ENCODE measurements at regions not wholly inside any gene's neighbourhood (a gene's known extent, or its start where the extent isn't known, plus 50 kb on each side); places are given as distances from the start of the nearest gene placed in this dataset.
"Not testable (repeated sequence)": the region's sequence is repeated elsewhere in the genome, so short reads cannot be mapped to it uniquely, and the experiment has no call there.

- Histone ChIP-seq H3K36me3 (ENCODE audit: insufficient read depth, low read depth, low read length) (no peaks in the 10 kb centered on the region), H3K4me1 (ENCODE audit: insufficient read depth, low read length) (no peaks in the 10 kb centered on the region), H3K27me3 (ENCODE audit: insufficient read depth, low read length) (no peaks in the 10 kb centered on the region), H3K27ac (ENCODE audit: low read length) (no peak overlapping the region), H3K9me3 (ENCODE audit: insufficient read depth, low read depth, low read length) (no peaks in the 10 kb centered on the region), H3K4me3 (ENCODE audit: low read length) (no peak overlapping the region), H3K9ac (ENCODE audit: low read depth, low read length) (no peak overlapping the region)
Measured at GRCh38 chr14:97061198-97061597, 264.0 kb downstream of the VRK1 start.

- no peaks in the 10 kb centered on the region for H3K4me1 ChIP-seq (ENCODE audit: insufficient read depth, low read length)
- no peaks in the 10 kb centered on the region for H3K27me3 ChIP-seq (ENCODE audit: insufficient read depth, low read length)
- H3K4me3 ChIP-seq (ENCODE audit: low read length) = no peak overlapping the region
- no peaks in the 10 kb centered on the region for H3K9me3 ChIP-seq (ENCODE audit: insufficient read depth, low read depth, low read length)
- no peak overlapping the region for H3K9ac ChIP-seq (ENCODE audit: low read depth, low read length)
- no peaks in the 10 kb centered on the region for H3K36me3 ChIP-seq (ENCODE audit: insufficient read depth, low read depth, low read length)
- no peak overlapping the region for H3K27ac ChIP-seq (ENCODE audit: low read length)
Measured at GRCh38 chr14:97061714-97062113, 264.5 kb downstream of the VRK1 start.

- no peak overlapping the region for H3K9ac ChIP-seq (ENCODE audit: low read depth, low read length)
- no peaks in the 10 kb centered on the region for H3K4me1 ChIP-seq (ENCODE audit: insufficient read depth, low read length)
- H3K27me3 ChIP-seq (ENCODE audit: insufficient read depth, low read length) = no peaks in the 10 kb centered on the region
- H3K9me3 ChIP-seq (ENCODE audit: insufficient read depth, low read depth, low read length) = no peaks in the 10 kb centered on the region
- no peak overlapping the region for H3K27ac ChIP-seq (ENCODE audit: low read length)
- no peak overlapping the region for H3K4me3 ChIP-seq (ENCODE audit: low read length)
- no peaks in the 10 kb centered on the region for H3K36me3 ChIP-seq (ENCODE audit: insufficient read depth, low read depth, low read length)
Measured at GRCh38 chr14:97065305-97066067, 268.3 kb downstream of the VRK1 start.

- no peaks in the 10 kb centered on the region for H3K4me1 ChIP-seq (ENCODE audit: insufficient read depth, low read length)
- no peak overlapping the region for H3K9ac ChIP-seq (ENCODE audit: low read depth, low read length)
- H3K27me3 ChIP-seq (ENCODE audit: insufficient read depth, low read length) = no peaks in the 10 kb centered on the region
Measured at GRCh38 chr14:97066068-97066899, 269.1 kb downstream of the VRK1 start.

GRCh38 chr14:97068293-97068692, 271.1 kb downstream of the VRK1 start:
- not testable (repeated sequence) for H3K27ac ChIP-seq (ENCODE audit: low read length); H3K4me1 ChIP-seq (ENCODE audit: insufficient read depth, low read length); H3K4me3 ChIP-seq (ENCODE audit: low read length); H3K9me3 ChIP-seq (ENCODE audit: insufficient read depth, low read depth, low read length); H3K27me3 ChIP-seq (ENCODE audit: insufficient read depth, low read length); H3K36me3 ChIP-seq (ENCODE audit: insufficient read depth, low read depth, low read length); H3K9ac ChIP-seq (ENCODE audit: low read depth, low read length)

More at GRCh38 chr14:97066068-97066899, 269.1 kb downstream of the VRK1 start:
- Histone ChIP-seq H3K27ac (ENCODE audit: low read length) (no peak overlapping the region), H3K4me3 (ENCODE audit: low read length) (no peak overlapping the region), H3K9me3 (ENCODE audit: insufficient read depth, low read depth, low read length) (no peaks in the 10 kb centered on the region), H3K36me3 (ENCODE audit: insufficient read depth, low read depth, low read length) (no peaks in the 10 kb centered on the region)

- H3K36me3 ChIP-seq (ENCODE audit: insufficient read depth, low read depth, low read length) = no peaks in the 10 kb centered on the region
- H3K4me3 ChIP-seq (ENCODE audit: low read length) = no peak overlapping the region
- H3K27me3 ChIP-seq (ENCODE audit: insufficient read depth, low read length) = no peaks in the 10 kb centered on the region
- H3K9ac ChIP-seq (ENCODE audit: low read depth, low read length) = no peak overlapping the region
- H3K9me3 ChIP-seq (ENCODE audit: insufficient read depth, low read depth, low read length) = no peaks in the 10 kb centered on the region
- H3K4me1 ChIP-seq (ENCODE audit: insufficient read depth, low read length) = no peaks in the 10 kb centered on the region
- no peak overlapping the region for H3K27ac ChIP-seq (ENCODE audit: low read length)
Measured at GRCh38 chr14:97070259-97070658, 273.1 kb downstream of the VRK1 start.

- H3K9me3 ChIP-seq (ENCODE audit: insufficient read depth, low read depth, low read length) = no peaks in the 10 kb centered on the region
- no peak overlapping the region for H3K9ac ChIP-seq (ENCODE audit: low read depth, low read length)
- no peak overlapping the region for H3K27ac ChIP-seq (ENCODE audit: low read length)
- no peak overlapping the region for H3K4me3 ChIP-seq (ENCODE audit: low read length)
- H3K27me3 ChIP-seq (ENCODE audit: insufficient read depth, low read length) = no peaks in the 10 kb centered on the region
- no peaks in the 10 kb centered on the region for H3K4me1 ChIP-seq (ENCODE audit: insufficient read depth, low read length)
- H3K36me3 ChIP-seq (ENCODE audit: insufficient read depth, low read depth, low read length) = no peaks in the 10 kb centered on the region
Measured at GRCh38 chr14:97071177-97071576, 274.0 kb downstream of the VRK1 start.

- H3K27me3 ChIP-seq (ENCODE audit: insufficient read depth, low read length) = no peaks in the 10 kb centered on the region
- H3K4me1 ChIP-seq (ENCODE audit: insufficient read depth, low read length) = no peaks in the 10 kb centered on the region
- no peak overlapping the region for H3K9ac ChIP-seq (ENCODE audit: low read depth, low read length)
- H3K9me3 ChIP-seq (ENCODE audit: insufficient read depth, low read depth, low read length) = no peaks in the 10 kb centered on the region
- H3K36me3 ChIP-seq (ENCODE audit: insufficient read depth, low read depth, low read length) = no peaks in the 10 kb centered on the region
- H3K4me3 ChIP-seq (ENCODE audit: low read length) = no peak overlapping the region
- H3K27ac ChIP-seq (ENCODE audit: low read length) = no peak overlapping the region
Measured at GRCh38 chr14:97073622-97074021, 276.4 kb downstream of the VRK1 start.

GRCh38 chr14:97074456-97074855, 277.3 kb downstream of the VRK1 start:
- no peak overlapping the region for H3K9ac ChIP-seq (ENCODE audit: low read depth, low read length)
- no peak overlapping the region for H3K27ac ChIP-seq (ENCODE audit: low read length)
- no peak overlapping the region for H3K4me3 ChIP-seq (ENCODE audit: low read length)
- no peaks in the 10 kb centered on the region for H3K36me3 ChIP-seq (ENCODE audit: insufficient read depth, low read depth, low read length)
- no peaks in the 10 kb centered on the region for H3K4me1 ChIP-seq (ENCODE audit: insufficient read depth, low read length)
- H3K9me3 ChIP-seq (ENCODE audit: insufficient read depth, low read depth, low read length) = no peaks in the 10 kb centered on the region
- no peaks in the 10 kb centered on the region for H3K27me3 ChIP-seq (ENCODE audit: insufficient read depth, low read length)

- no peaks in the 10 kb centered on the region for H3K4me1 ChIP-seq (ENCODE audit: insufficient read depth, low read length)
- H3K36me3 ChIP-seq (ENCODE audit: insufficient read depth, low read depth, low read length) = no peaks in the 10 kb centered on the region
- no peaks in the 10 kb centered on the region for H3K9me3 ChIP-seq (ENCODE audit: insufficient read depth, low read depth, low read length)
- no peak overlapping the region for H3K9ac ChIP-seq (ENCODE audit: low read depth, low read length)
- no peaks in the 10 kb centered on the region for H3K27me3 ChIP-seq (ENCODE audit: insufficient read depth, low read length)
- H3K4me3 ChIP-seq (ENCODE audit: low read length) = no peak overlapping the region
- H3K27ac ChIP-seq (ENCODE audit: low read length) = no peak overlapping the region
Measured at GRCh38 chr14:97074856-97075255, 277.7 kb downstream of the VRK1 start.

- Histone ChIP-seq H3K36me3 (ENCODE audit: insufficient read depth, low read depth, low read length) (no peaks in the 10 kb centered on the region), H3K4me3 (ENCODE audit: low read length) (no peak overlapping the region), H3K27me3 (ENCODE audit: insufficient read depth, low read length) (no peaks in the 10 kb centered on the region), H3K9ac (ENCODE audit: low read depth, low read length) (no peak overlapping the region), H3K4me1 (ENCODE audit: insufficient read depth, low read length) (no peaks in the 10 kb centered on the region), H3K27ac (ENCODE audit: low read length) (no peak overlapping the region), H3K9me3 (ENCODE audit: insufficient read depth, low read depth, low read length) (no peaks in the 10 kb centered on the region)
Measured at GRCh38 chr14:97077253-97077653, 280.1 kb downstream of the VRK1 start.

GRCh38 chr14:97077687-97078086, 280.5 kb downstream of the VRK1 start:
- Histone ChIP-seq H3K4me3 (ENCODE audit: low read length) (no peak overlapping the region), H3K27me3 (ENCODE audit: insufficient read depth, low read length) (no peaks in the 10 kb centered on the region), H3K36me3 (ENCODE audit: insufficient read depth, low read depth, low read length) (no peaks in the 10 kb centered on the region), H3K4me1 (ENCODE audit: insufficient read depth, low read length) (no peaks in the 10 kb centered on the region), H3K27ac (ENCODE audit: low read length) (no peak overlapping the region), H3K9me3 (ENCODE audit: insufficient read depth, low read depth, low read length) (no peaks in the 10 kb centered on the region), H3K9ac (ENCODE audit: low read depth, low read length) (no peak overlapping the region)
